ENCODE measurements at regions not wholly inside any gene's neighbourhood (a gene's known extent, or its start where the extent isn't known, plus 50 kb on each side); places are given as distances from the start of the nearest gene placed in this dataset.
"Not testable (repeated sequence)": the region's sequence is repeated elsewhere in the genome, so short reads cannot be mapped to it uniquely, and the experiment has no call there.

- no peak for DNase-seq (ENCODE audit: low read depth in 4 of 4, low spot score in 1 of 4)
Measured at GRCh38 chr16:87135246-87136030, 181.8 kb downstream of the C16orf95 start.

GRCh38 chr16:87138316-87138715 is 178.9 kb downstream of the C16orf95 start:
- no peak for DNase-seq (ENCODE audit: low read depth in 4 of 4, low spot score in 1 of 4)

- DNase-seq (ENCODE audit: low read depth in 4 of 4, low spot score in 1 of 4), result no peak
Measured at GRCh38 chr16:87138738-87139267, 178.4 kb downstream of the C16orf95 start.

GRCh38 chr16:87140211-87141200 is 176.7 kb downstream of the C16orf95 start:
- no peak for DNase-seq (ENCODE audit: low read depth in 4 of 4, low spot score in 1 of 4)

GRCh38 chr16:87141402-87141801 is 175.8 kb downstream of the C16orf95 start:
- DNase-seq (ENCODE audit: low read depth in 4 of 4, low spot score in 1 of 4), result no peak

- no peak for DNase-seq (ENCODE audit: low read depth in 4 of 4, low spot score in 1 of 4)
Measured at GRCh38 chr16:87143661-87144121, 173.5 kb downstream of the C16orf95 start.

- DNase-seq (ENCODE audit: low read depth in 4 of 4, low spot score in 1 of 4), result no peak
Measured at GRCh38 chr16:87144232-87144631, 173.0 kb downstream of the C16orf95 start.

- DNase-seq (ENCODE audit: low read depth in 4 of 4, low spot score in 1 of 4), result peak in 1 of 4 experiments; percentile 5
Measured at GRCh38 chr16:87145181-87146176, 171.7 kb downstream of the C16orf95 start.

- no peak for DNase-seq (ENCODE audit: low read depth in 4 of 4, low spot score in 1 of 4)
Measured at GRCh38 chr16:87146676-87147075, 170.5 kb downstream of the C16orf95 start.

- no peak for DNase-seq (ENCODE audit: low read depth in 4 of 4, low spot score in 1 of 4)
Measured at GRCh38 chr16:87149051-87149450, 168.1 kb downstream of the C16orf95 start.

GRCh38 chr16:87150262-87150661 is 166.9 kb downstream of the C16orf95 start:
- DNase-seq (ENCODE audit: low read depth in 4 of 4, low spot score in 1 of 4), result no peak

GRCh38 chr16:87150681-87151280 is 166.4 kb downstream of the C16orf95 start:
- no peak for DNase-seq (ENCODE audit: low read depth in 4 of 4, low spot score in 1 of 4)

GRCh38 chr16:87152221-87152755 is 164.9 kb downstream of the C16orf95 start:
- DNase-seq (ENCODE audit: low read depth in 4 of 4, low spot score in 1 of 4), result no peak

GRCh38 chr16:87153326-87153725 is 163.9 kb downstream of the C16orf95 start:
- no peak for DNase-seq (ENCODE audit: low read depth in 4 of 4, low spot score in 1 of 4)

GRCh38 chr16:87155315-87155714 is 161.9 kb downstream of the C16orf95 start:
- not testable (repeated sequence) for DNase-seq (ENCODE audit: low read depth in 4 of 4, low spot score in 1 of 4)

- no peak for DNase-seq (ENCODE audit: low read depth in 4 of 4, low spot score in 1 of 4)
Measured at GRCh38 chr16:87156195-87156594, 161.0 kb downstream of the C16orf95 start.

GRCh38 chr16:87160234-87160636 is 157.0 kb downstream of the C16orf95 start:
- no peak for DNase-seq (ENCODE audit: low read depth in 4 of 4, low spot score in 1 of 4)

GRCh38 chr16:87160701-87161337 is 156.4 kb downstream of the C16orf95 start:
- DNase-seq (ENCODE audit: low read depth in 4 of 4, low spot score in 1 of 4), result no peak

GRCh38 chr16:87161410-87161809 is 155.8 kb downstream of the C16orf95 start:
- DNase-seq (ENCODE audit: low read depth in 4 of 4, low spot score in 1 of 4), result not testable (repeated sequence)
